HepG2 (cell line): ENCODE measurements at regions not wholly inside any gene's neighbourhood (a gene's known extent, or its start where the extent isn't known, plus 50 kb on each side); places are given as distances from the start of the nearest gene placed in this dataset.

ENCODE experiments used
- ARNT ChIP-seq: fragments of 450-650 bp; IDR thresholded peaks from 2 replicates; pipeline ENCODE4 v1.6.1; 2017
- DNMT1 ChIP-seq: sonication (generic); formaldehyde crosslinking; IDR thresholded peaks from 2 replicates; pipeline ENCODE4 v1.5.1; 2020; ENCODE audit warnings: mild to moderate bottlenecking, missing genetic modification reagents
- FOXP1 ChIP-seq, 2 experiments: fragments of 450-650 bp in 1 of 2; IDR thresholded peaks; 2 replicates each; pipeline ENCODE4 v1.6.1; 2017 to 2018; ENCODE audit warnings: antibody characterized with exemption in 1 of 2
- HOXA9 ChIP-seq: sonication (generic); formaldehyde crosslinking; IDR thresholded peaks from 2 replicates; pipeline ENCODE4 v1.8.1; 2022; ENCODE audit warnings: missing genetic modification reagents, mild to moderate bottlenecking, moderate library complexity, borderline replicate concordance
- LBX2 ChIP-seq: sonication (generic); formaldehyde crosslinking; IDR thresholded peaks from 2 replicates; pipeline ENCODE4 v1.5.0; 2020; ENCODE audit warnings: missing genetic modification reagents, mild to moderate bottlenecking, borderline replicate concordance
- MTF2 ChIP-seq: sonication (generic); formaldehyde crosslinking; IDR thresholded peaks from 2 replicates; pipeline ENCODE4 v1.5.0; 2020; ENCODE audit warnings: missing genetic modification reagents, borderline replicate concordance
- NR2F1 ChIP-seq, 2 experiments: fragments of 450-650 bp in 1 of 2; formaldehyde crosslinking in 1 of 2; IDR thresholded peaks; 2 replicates each; pipeline versions ENCODE4 v1.5.0 to v1.6.1; 2016 to 2020; ENCODE audit warnings: mild to moderate bottlenecking in 1 of 2, missing compliant biosample characterization in 1 of 2, missing genetic modification reagents in 1 of 2, moderate library complexity in 1 of 2
- PAX8 ChIP-seq: sonication (generic); formaldehyde crosslinking; IDR thresholded peaks from 2 replicates; pipeline ENCODE4 v1.8.0; 2022; ENCODE audit warnings: mild to moderate bottlenecking, missing genetic modification reagents, borderline replicate concordance
- SMYD3 ChIP-seq: sonication (generic); formaldehyde crosslinking; IDR thresholded peaks from 2 replicates; pipeline ENCODE4 v1.8.1; 2023; ENCODE audit warnings: mild to moderate bottlenecking, missing genetic modification reagents
- SP2 ChIP-seq: sonication (generic); formaldehyde crosslinking; IDR thresholded peaks from 2 replicates; pipeline ENCODE4 v1.5.1; 2020; ENCODE audit warnings: mild to moderate bottlenecking, missing genetic modification reagents
- TBP ChIP-seq: sonication (generic); formaldehyde crosslinking; IDR thresholded peaks from 2 replicates; pipeline ENCODE4 v1.5.0; 2020; ENCODE audit warnings: missing genetic modification reagents
- USF2 ChIP-seq, 2 experiments: sonication (generic) in 1 of 2; formaldehyde crosslinking in 1 of 2; IDR thresholded peaks; 2 replicates each; pipeline versions ENCODE4 v1.5.1 to v1.6.1; 2011 to 2020; ENCODE audit warnings: borderline replicate concordance in 1 of 2, low read depth in 1 of 2, low read length in 1 of 2, mild to moderate bottlenecking in 1 of 2, missing genetic modification reagents in 1 of 2, moderate library complexity in 1 of 2
- XBP1 ChIP-seq: sonication (generic); formaldehyde crosslinking; IDR thresholded peaks from 2 replicates; pipeline ENCODE4 v1.5.0; 2020; ENCODE audit warnings: missing genetic modification reagents
- ZBTB49 ChIP-seq: sonication (generic); formaldehyde crosslinking; IDR thresholded peaks from 2 replicates; pipeline ENCODE4 v1.4.0; 2020; ENCODE audit warnings: missing genetic modification reagents, borderline replicate concordance
- ZFAT ChIP-seq: sonication (generic); formaldehyde crosslinking; conservative IDR thresholded peaks from 2 replicates; pipeline ENCODE4 v1.8.1; 2023; ENCODE audit warnings: missing genetic modification reagents, inconsistent platforms
- ZKSCAN8 ChIP-seq: IDR thresholded peaks from 2 replicates; pipeline ENCODE4 v1.6.1; 2016; ENCODE audit warnings: borderline replicate concordance, missing genetic modification reagents, missing compliant biosample characterization
- ZNF256 ChIP-seq: sonication (generic); formaldehyde crosslinking; conservative IDR thresholded peaks from 2 replicates; pipeline ENCODE4 v1.4.0; 2020; ENCODE audit warnings: missing genetic modification reagents
- ZNF367 ChIP-seq: sonication (generic); formaldehyde crosslinking; IDR thresholded peaks from 2 replicates; pipeline ENCODE4 v1.4.0; 2020; ENCODE audit warnings: missing genetic modification reagents, borderline replicate concordance
- ZNF431 ChIP-seq: sonication (generic); formaldehyde crosslinking; IDR thresholded peaks from 2 replicates; pipeline ENCODE4 v1.9.0; 2022; ENCODE audit warnings: missing genetic modification reagents, low read depth, mild to moderate bottlenecking, borderline replicate concordance
- ZNF720 ChIP-seq: sonication (generic); formaldehyde crosslinking; IDR thresholded peaks from 2 replicates; pipeline ENCODE4 v1.4.0; 2020; ENCODE audit warnings: missing genetic modification reagents
- ZNF83 ChIP-seq: sonication (generic); formaldehyde crosslinking; IDR thresholded peaks from 2 replicates; pipeline ENCODE4 v1.4.0; 2020; ENCODE audit warnings: missing genetic modification reagents, mild to moderate bottlenecking, borderline replicate concordance
- TF ChIP-seq, protein P1 (sequence below): sonication (generic); formaldehyde crosslinking; conservative IDR thresholded peaks from 2 replicates; pipeline ENCODE4 v1.5.0; 2020; ENCODE audit warnings: missing genetic modification reagents
- TF ChIP-seq, protein P2 (sequence below): IDR thresholded peaks from 2 replicates; pipeline ENCODE4 v1.6.1; 2016; ENCODE audit warnings: low read depth

- TF ChIP-seq, protein P1, sequence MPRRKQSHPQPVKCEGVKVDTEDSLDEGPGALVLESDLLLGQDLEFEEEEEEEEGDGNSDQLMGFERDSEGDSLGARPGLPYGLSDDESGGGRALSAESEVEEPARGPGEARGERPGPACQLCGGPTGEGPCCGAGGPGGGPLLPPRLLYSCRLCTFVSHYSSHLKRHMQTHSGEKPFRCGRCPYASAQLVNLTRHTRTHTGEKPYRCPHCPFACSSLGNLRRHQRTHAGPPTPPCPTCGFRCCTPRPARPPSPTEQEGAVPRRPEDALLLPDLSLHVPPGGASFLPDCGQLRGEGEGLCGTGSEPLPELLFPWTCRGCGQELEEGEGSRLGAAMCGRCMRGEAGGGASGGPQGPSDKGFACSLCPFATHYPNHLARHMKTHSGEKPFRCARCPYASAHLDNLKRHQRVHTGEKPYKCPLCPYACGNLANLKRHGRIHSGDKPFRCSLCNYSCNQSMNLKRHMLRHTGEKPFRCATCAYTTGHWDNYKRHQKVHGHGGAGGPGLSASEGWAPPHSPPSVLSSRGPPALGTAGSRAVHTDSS (CRISPR knock-in tag): no peak
- no peak for TF ChIP-seq ZNF720 (CRISPR knock-in tag)
- TF ChIP-seq HOXA9: no peak
- TF ChIP-seq ZNF83 (CRISPR knock-in tag): no peak
- no peak for TF ChIP-seq ZNF367 (CRISPR knock-in tag)
- TF ChIP-seq DNMT1 (CRISPR knock-in tag): no peak
- no peak for TF ChIP-seq ZFAT
- TF ChIP-seq ZBTB49 (CRISPR knock-in tag): no peak
- TF ChIP-seq NR2F1 (CRISPR knock-in tag; IDR thresholded peaks at IDR 0.05): peak; percentile 36 to 78; a peak in 3 of 4 replicates
- no peak for TF ChIP-seq XBP1 (CRISPR knock-in tag)
- TF ChIP-seq ZNF256 (CRISPR knock-in tag): no peak
- TF ChIP-seq, protein P2, sequence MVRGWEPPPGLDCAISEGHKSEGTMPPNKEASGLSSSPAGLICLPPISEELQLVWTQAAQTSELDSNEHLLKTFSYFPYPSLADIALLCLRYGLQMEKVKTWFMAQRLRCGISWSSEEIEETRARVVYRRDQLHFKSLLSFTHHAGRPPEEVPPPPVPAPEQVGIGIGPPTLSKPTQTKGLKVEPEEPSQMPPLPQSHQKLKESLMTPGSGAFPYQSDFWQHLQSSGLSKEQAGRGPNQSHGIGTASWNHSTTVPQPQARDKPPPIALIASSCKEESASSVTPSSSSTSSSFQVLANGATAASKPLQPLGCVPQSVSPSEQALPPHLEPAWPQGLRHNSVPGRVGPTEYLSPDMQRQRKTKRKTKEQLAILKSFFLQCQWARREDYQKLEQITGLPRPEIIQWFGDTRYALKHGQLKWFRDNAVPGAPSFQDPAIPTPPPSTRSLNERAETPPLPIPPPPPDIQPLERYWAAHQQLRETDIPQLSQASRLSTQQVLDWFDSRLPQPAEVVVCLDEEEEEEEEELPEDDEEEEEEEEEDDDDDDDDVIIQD (CRISPR knock-in tag): no peak
- no peak for TF ChIP-seq FOXP1 (IDR thresholded peaks at IDR 0.05)
- peak; percentile 82 for TF ChIP-seq FOXP1 (CRISPR knock-in tag; IDR thresholded peaks at IDR 0.05)
- TF ChIP-seq USF2 (IDR thresholded peaks at IDR 0.05; ENCODE audit: low read depth, low read length): no peak
- no peak for TF ChIP-seq USF2 (CRISPR knock-in tag; IDR thresholded peaks at IDR 0.05; ENCODE audit: borderline replicate concordance)
- TF ChIP-seq ZKSCAN8 (CRISPR knock-in tag): no peak
- no peak for TF ChIP-seq LBX2 (CRISPR knock-in tag)
- TF ChIP-seq PAX8 (CRISPR knock-in tag): no peak
- no peak for TF ChIP-seq MTF2
- TF ChIP-seq ZNF431: no peak
- TF ChIP-seq SP2 (CRISPR knock-in tag): no peak
- TF ChIP-seq SMYD3: no peak
- no peak for TF ChIP-seq ARNT
- no peak for TF ChIP-seq TBP
Observed at GRCh38 chr7:26001662-26002244, 150.2 kb upstream of the NFE2L3 start (continued).
